Breast epithelium (tissue), 3 donors: ENCODE measurements at regions not wholly inside any gene's neighbourhood (a gene's known extent, or its start where the extent isn't known, plus 50 kb on each side); places are given as distances from the start of the nearest gene placed in this dataset.

ENCODE experiments used
- CTCF ChIP-seq, 3 donors: fragments of 450-650 bp; IDR thresholded peaks; one replicate each; pipeline ENCODE4 v1.5.1; 2016 to 2017; ENCODE audit warnings: antibody characterized with exemption in 3 of 3, mild to moderate bottlenecking in 3 of 3, moderate library complexity in 3 of 3
- POLR2A ChIP-seq: fragments of 450-650 bp; IDR thresholded peaks from one replicate; pipeline ENCODE4 v1.6.1; 2016; ENCODE audit warnings: antibody characterized with exemption, mild to moderate bottlenecking, moderate library complexity
- POLR2AphosphoS5 ChIP-seq, 3 donors: sonication (generic); formaldehyde crosslinking; IDR thresholded peaks; one replicate each; pipeline ENCODE4 v1.6.1; 2017; ENCODE audit warnings: antibody characterized with exemption in 3 of 3

GRCh38 chr9:134540276-134541096, 101.1 kb upstream of the COL5A1 start:
- TF ChIP-seq CTCF (IDR thresholded peaks at IDR 0.05) (no peak), POLR2AphosphoS5 (IDR thresholded peaks at IDR 0.05) (no peak), POLR2A (no peak)
